ENCODE measurements at regions not wholly inside any gene's neighbourhood (a gene's known extent, or its start where the extent isn't known, plus 50 kb on each side); places are given as distances from the start of the nearest gene placed in this dataset.

GRCh38 chr10:65858841-65859240 lies 1067.0 kb upstream of the LRRTM3 start:
- DNase-seq = no peak

GRCh38 chr10:65861249-65861648 lies 1064.6 kb upstream of the LRRTM3 start:
- no peak for DNase-seq
